ENCODE measurements at regions not wholly inside any gene's neighbourhood (a gene's known extent, or its start where the extent isn't known, plus 50 kb on each side); places are given as distances from the start of the nearest gene placed in this dataset.

- H3K27ac ChIP-seq (ENCODE audit: extremely low read depth, low read depth, low read length) = no peak overlapping the region
- H3K4me1 ChIP-seq (ENCODE audit: control insufficient read depth, insufficient read depth, low read length) = no peaks in the 10 kb centered on the region
- no peaks in the 10 kb centered on the region for H3K9me3 ChIP-seq (ENCODE audit: control insufficient read depth, insufficient read depth, low read depth, low read length)
- no peaks in the 10 kb centered on the region for H3K36me3 ChIP-seq (ENCODE audit: control insufficient read depth in 2 of 2, insufficient read depth in 1 of 2, low read length in 2 of 2)
- no peak overlapping the region for H3K4me3 ChIP-seq (ENCODE audit: low read depth, low read length)
- CTCF ChIA-PET = interaction anchor here (0.6 kb wide), 1 partner anchor 63 kb away, joined by 3 read pairs; no protein-coding TSS in a partner anchor
- TF ChIP-seq ZBTB6 (tag by site-specific recombination; IDR thresholded peaks at IDR 0.05) = no peak
- TF ChIP-seq ZNF530 (tag by site-specific recombination; IDR thresholded peaks at IDR 0.05; ENCODE audit: low read depth) = no peak
- no peak for TF ChIP-seq ZFP41 (tag by site-specific recombination; IDR thresholded peaks at IDR 0.05; ENCODE audit: borderline replicate concordance)
- TF ChIP-seq ZBTB1 (tag by site-specific recombination; IDR thresholded peaks at IDR 0.05) = no peak
- TF ChIP-seq SCRT2 (tag by site-specific recombination; IDR thresholded peaks at IDR 0.05) = no peak
- TF ChIP-seq ZFP37 (tag by site-specific recombination; IDR thresholded peaks at IDR 0.05) = no peak
- no peak for TF ChIP-seq ZNF184 (tag by site-specific recombination; IDR thresholded peaks at IDR 0.05)
- no peak for TF ChIP-seq RBAK (tag by site-specific recombination; IDR thresholded peaks at IDR 0.05)
- TF ChIP-seq ZNF843 (tag by site-specific recombination; IDR thresholded peaks at IDR 0.05) = no peak
- no peak for TF ChIP-seq ZNF416 (tag by site-specific recombination; IDR thresholded peaks at IDR 0.05)
- no peak for TF ChIP-seq ZNF211 (tag by site-specific recombination; IDR thresholded peaks at IDR 0.05; ENCODE audit: low read depth)
- no peak for TF ChIP-seq ZNF23 (tag by site-specific recombination; IDR thresholded peaks at IDR 0.05; ENCODE audit: borderline replicate concordance)
- POLR2A ChIA-PET = no interaction called here
Observed at GRCh38 chr10:31630861-31631567, 297.6 kb downstream of the ARHGAP12 start.

GRCh38 chr10:31625566-31625965 lies 303.1 kb downstream of the ARHGAP12 start:
- ChIA-PET POLR2A (no interaction called here), CTCF (interaction anchor here (0.6 kb wide), 1 partner anchor 543 kb away, joined by 4 read pairs; no protein-coding TSS in a partner anchor)
- H3K4me1 ChIP-seq (ENCODE audit: control insufficient read depth, insufficient read depth, low read length) = no peaks in the 10 kb centered on the region
- H3K4me3 ChIP-seq (ENCODE audit: low read depth, low read length) = no peak overlapping the region
- H3K9me3 ChIP-seq (ENCODE audit: control insufficient read depth, insufficient read depth, low read depth, low read length) = no peaks in the 10 kb centered on the region
- no peak overlapping the region for H3K27ac ChIP-seq (ENCODE audit: extremely low read depth, low read depth, low read length)
- no peaks in the 10 kb centered on the region for H3K36me3 ChIP-seq (ENCODE audit: control insufficient read depth in 2 of 2, insufficient read depth in 1 of 2, low read length in 2 of 2)
- TF ChIP-seq ZNF121 (tag by site-specific recombination; IDR thresholded peaks at IDR 0.05) (no peak), ZNF391 (tag by site-specific recombination; IDR thresholded peaks at IDR 0.05; ENCODE audit: borderline replicate concordance, low read depth) (no peak), RBAK (tag by site-specific recombination; IDR thresholded peaks at IDR 0.05) (no peak), ZNF776 (tag by site-specific recombination; IDR thresholded peaks at IDR 0.05; ENCODE audit: borderline replicate concordance) (no peak), ZNF221 (tag by site-specific recombination; IDR thresholded peaks at IDR 0.05; ENCODE audit: borderline replicate concordance) (no peak), ZNF843 (tag by site-specific recombination; IDR thresholded peaks at IDR 0.05) (no peak)

- H3K36me3 ChIP-seq (ENCODE audit: control insufficient read depth in 2 of 2, insufficient read depth in 1 of 2, low read length in 2 of 2) = no peaks in the 10 kb centered on the region
- H3K9me3 ChIP-seq (ENCODE audit: control insufficient read depth, insufficient read depth, low read depth, low read length) = no peaks in the 10 kb centered on the region
- no peak overlapping the region for H3K27ac ChIP-seq (ENCODE audit: extremely low read depth, low read depth, low read length)
- ChIA-PET CTCF (no interaction called here), POLR2A (no interaction called here)
- TF ChIP-seq ZNF521 (tag by site-specific recombination; IDR thresholded peaks at IDR 0.05) = no peak
- TF ChIP-seq ZNF2 (tag by site-specific recombination; IDR thresholded peaks at IDR 0.05) = no peak
- TF ChIP-seq ZBTB17 (tag by site-specific recombination; IDR thresholded peaks at IDR 0.05) = no peak
- TF ChIP-seq ZNF114 (tag by site-specific recombination; IDR thresholded peaks at IDR 0.05) = no peak
- TF ChIP-seq ZNF560 (tag by site-specific recombination; IDR thresholded peaks at IDR 0.05; ENCODE audit: borderline replicate concordance) = no peak
- no peak for TF ChIP-seq BCL11B (tag by site-specific recombination; IDR thresholded peaks at IDR 0.05; ENCODE audit: low read depth)
- no peak for TF ChIP-seq ZNF843 (tag by site-specific recombination; IDR thresholded peaks at IDR 0.05)
- TF ChIP-seq ZNF239 (tag by site-specific recombination; IDR thresholded peaks at IDR 0.05) = no peak
- TF ChIP-seq ZNF302 (tag by site-specific recombination; IDR thresholded peaks at IDR 0.05; ENCODE audit: low read depth) = no peak
- no peak for TF ChIP-seq PBX3 (CRISPR knock-in tag; IDR thresholded peaks at IDR 0.05)
- TF ChIP-seq REPIN1 (tag by site-specific recombination; IDR thresholded peaks at IDR 0.05; ENCODE audit: low read depth) = no peak
- no peaks in the 10 kb centered on the region for H3K4me1 ChIP-seq (ENCODE audit: control insufficient read depth, insufficient read depth, low read length)
- H3K4me3 ChIP-seq (ENCODE audit: low read depth, low read length) = no peak overlapping the region
Observed at GRCh38 chr10:31624611-31625010, 304.0 kb downstream of the ARHGAP12 start.

All from HEK293 (cell line).